Endothelial cell of umbilical vein (primary cell): ENCODE measurements at regions not wholly inside any gene's neighbourhood (a gene's known extent, or its start where the extent isn't known, plus 50 kb on each side); places are given as distances from the start of the nearest gene placed in this dataset.
A peak's percentile ranks its signal among the peaks of the same experiment; 100 is the strongest.

ENCODE experiments used
- BruUV-seq: library from RNA; stranded (reverse); fragments of 400-500 nt; replicated peaks from 2 replicates; lab custom pipeline; 2021; lab: Mats Ljungman, UMichigan
- CTCF ChIA-PET: fragments of 300-600, 350-600 bp; sonication (Branson Sonifier 250); formaldehyde crosslinking; loops from one replicate; lab custom pipeline; 2021; ENCODE audit warnings: antibody characterized with exemption, inconsistent platforms; lab: Charles Lee
- POLR2A ChIA-PET: fragments of 300-600, 350-600 bp; sonication (Branson Sonifier 250); formaldehyde crosslinking; loops from one replicate; lab custom pipeline; 2021; ENCODE audit warnings: antibody characterized with exemption, inconsistent platforms; lab: Charles Lee
- DNase-seq: peaks from one replicate; pipeline ENCODE4 v3.0.0-alpha.2; 2011; ENCODE audit warnings: low read depth, low spot score
- FAIRE-seq: peaks from 2 replicates; lab custom pipeline; 2011; peaks lifted over from hg19 to GRCh38; lab: Jason Lieb, UNC
- H2AFZ ChIP-seq: 2 replicates; pipeline ENCODE4 v1.6.0; 2012; ENCODE audit warnings: low read depth, low read length, control low read depth, inconsistent platforms
- H3K27ac ChIP-seq: 2 replicates; pipeline ENCODE4 v1.5.1; 2011; ENCODE audit warnings: low read depth, mild to moderate bottlenecking, control low read depth, low read length, moderate library complexity; ENCODE audit not compliant: insufficient read depth
- H3K27me3 ChIP-seq, 2 experiments: 2 replicates each; pipeline versions ENCODE4 v1.6.0 to v1.6.1; 2011; ENCODE audit warnings: low read length in 2 of 2, mixed read lengths in 1 of 2; ENCODE audit not compliant: control insufficient read depth in 2 of 2, insufficient read depth in 2 of 2
- H3K36me3 ChIP-seq, 2 experiments: 2 replicates in 1 of 2; 3 replicates in 1 of 2; pipeline ENCODE4 v1.5.1; 2011; ENCODE audit warnings: low read length in 2 of 2, mild to moderate bottlenecking in 1 of 2, moderate library complexity in 1 of 2; ENCODE audit not compliant: control insufficient read depth in 2 of 2, insufficient read depth in 2 of 2; ENCODE audit errors: extremely low read depth in 1 of 2
- H3K4me1 ChIP-seq: 3 replicates; pipeline ENCODE4 v1.5.1; 2011; ENCODE audit warnings: mild to moderate bottlenecking, low read length; ENCODE audit not compliant: control insufficient read depth, insufficient read depth; ENCODE audit errors: extremely low read depth
- H3K4me2 ChIP-seq: 2 replicates; pipeline ENCODE4 v1.6.1; 2011; ENCODE audit warnings: low read length, control low read depth, mixed read lengths; ENCODE audit not compliant: insufficient read depth
- H3K4me3 ChIP-seq, 3 experiments: fragments of 200-600 bp in 1 of 3; sonication (generic), shearing (Covaris generic) in 1 of 3; replicated peaks in 1 of 3; 2 replicates each; pipeline ENCODE4 v1.5.1; 2011 to 2016; ENCODE audit warnings: control low read depth in 3 of 3, low read length in 3 of 3, mild to moderate bottlenecking in 2 of 3, inconsistent platforms in 1 of 3, low read depth in 1 of 3, moderate library complexity in 1 of 3; ENCODE audit not compliant: insufficient read depth in 1 of 3
- H3K79me2 ChIP-seq: 2 replicates; pipeline ENCODE4 v1.6.0; 2012; ENCODE audit warnings: low read length, inconsistent platforms; ENCODE audit not compliant: control insufficient read depth, insufficient read depth
- H3K9ac ChIP-seq: replicated peaks from 2 replicates; pipeline ENCODE3; 2011; ENCODE audit warnings: low read length, control low read depth; ENCODE audit not compliant: insufficient read depth; ENCODE audit errors: extremely low read depth
- H3K9me1 ChIP-seq: replicated peaks from 3 replicates; pipeline ENCODE4 v1.6.0; 2011; ENCODE audit warnings: mild to moderate bottlenecking, low read length; ENCODE audit not compliant: control insufficient read depth, insufficient read depth; ENCODE audit errors: extremely low read depth
- H3K9me3 ChIP-seq: replicated peaks from 2 replicates; pipeline ENCODE4 v1.5.1; 2012; ENCODE audit warnings: low read length, inconsistent platforms; ENCODE audit not compliant: control insufficient read depth, insufficient read depth
- H4K20me1 ChIP-seq: replicated peaks from 2 replicates; pipeline ENCODE3; 2011; ENCODE audit warnings: mild to moderate bottlenecking, low read length; ENCODE audit not compliant: control insufficient read depth, insufficient read depth; ENCODE audit errors: extremely low read depth
- EZH2 ChIP-seq: IDR thresholded peaks from 2 replicates; pipeline ENCODE4 v1.6.1; 2012; ENCODE audit warnings: borderline replicate concordance, low read depth, mild to moderate bottlenecking, moderate library complexity, low read length, inconsistent platforms; ENCODE audit not compliant: severe bottlenecking
- FOS ChIP-seq: IDR thresholded peaks from 2 replicates; pipeline ENCODE4 v1.6.1; 2011; ENCODE audit warnings: mild to moderate bottlenecking, low read length, moderate library complexity, borderline replicate concordance; ENCODE audit not compliant: insufficient read depth
- JUN ChIP-seq: IDR thresholded peaks from 2 replicates; pipeline ENCODE4 v1.6.1; 2011; ENCODE audit warnings: borderline replicate concordance, low read depth; ENCODE audit not compliant: insufficient read length, insufficient read depth
- MAX ChIP-seq: IDR thresholded peaks from 2 replicates; pipeline ENCODE4 v1.6.1; 2011; ENCODE audit not compliant: insufficient read depth, insufficient read length
- MYC ChIP-seq: IDR thresholded peaks from one replicate; pipeline ENCODE4 v1.6.1; 2011; ENCODE audit warnings: mild to moderate bottlenecking, low read depth, low read length
- POLR2A ChIP-seq: IDR thresholded peaks from 2 replicates; pipeline ENCODE4 v1.6.1; 2012; ENCODE audit warnings: low read depth, mild to moderate bottlenecking, control low read depth, low read length
- POLR2AphosphoS5 ChIP-seq: IDR thresholded peaks from 2 replicates; pipeline ENCODE4 v1.6.1; 2012; ENCODE audit warnings: low read depth, mild to moderate bottlenecking, control low read depth, low read length, moderate library complexity; ENCODE audit not compliant: insufficient read depth
- dilution Hi-C: fragments of 300-500 bp; cut with MboI; formaldehyde crosslinking; loops from one replicate; pipeline ENCODE4 v1.15.0; 2019; ENCODE audit warnings: low sequenced_read_pairs; ENCODE audit not compliant: extremely low pct_ligation_motif_present
- intact Hi-C: fragments of 100-400 bp; cut with micrococcal nuclease; formaldehyde crosslinking; loops from one replicate; pipeline ENCODE4 v1.10.0; 2022
- TF ChIP-seq, protein P1 (sequence below), 2 donors: IDR thresholded peaks; 1 replicate in 1 of 2; 2 replicates in 1 of 2; pipeline ENCODE4 v1.5.1; 2011; ENCODE audit warnings: low read length in 2 of 2, mild to moderate bottlenecking in 2 of 2, moderate library complexity in 2 of 2, control low read depth in 1 of 2, inconsistent platforms in 1 of 2, low read depth in 1 of 2; ENCODE audit not compliant: insufficient read depth in 1 of 2; ENCODE audit errors: extremely low read depth in 1 of 2

- BruUV-seq: no TSS peak
- H2AFZ ChIP-seq: peak overlapping the region; percentile 10
Observed at GRCh38 chr13:40384976-40385857, 281.2 kb downstream of the FOXO1 start.

GRCh38 chr13:40385858-40386180 is 280.6 kb downstream of the FOXO1 start:
- no peaks in the 10 kb centered on the region for H3K79me2 ChIP-seq
- H3K27ac ChIP-seq: no peak overlapping the region
- H3K36me3 ChIP-seq: no peaks in the 10 kb centered on the region
- dilution Hi-C loops: no loop called here
- POLR2A ChIA-PET: no interaction called here
- no peak overlapping the region for H3K4me2 ChIP-seq
- no peak overlapping the region for H3K9ac ChIP-seq
- FAIRE-seq (no peak), DNase-seq (no peak)
- TF ChIP-seq POLR2A (no peak), FOS (no peak), POLR2AphosphoS5 (no peak), MAX (no peak), MYC (no peak), JUN (no peak), EZH2 (no peak)
- TF ChIP-seq, protein P1, sequence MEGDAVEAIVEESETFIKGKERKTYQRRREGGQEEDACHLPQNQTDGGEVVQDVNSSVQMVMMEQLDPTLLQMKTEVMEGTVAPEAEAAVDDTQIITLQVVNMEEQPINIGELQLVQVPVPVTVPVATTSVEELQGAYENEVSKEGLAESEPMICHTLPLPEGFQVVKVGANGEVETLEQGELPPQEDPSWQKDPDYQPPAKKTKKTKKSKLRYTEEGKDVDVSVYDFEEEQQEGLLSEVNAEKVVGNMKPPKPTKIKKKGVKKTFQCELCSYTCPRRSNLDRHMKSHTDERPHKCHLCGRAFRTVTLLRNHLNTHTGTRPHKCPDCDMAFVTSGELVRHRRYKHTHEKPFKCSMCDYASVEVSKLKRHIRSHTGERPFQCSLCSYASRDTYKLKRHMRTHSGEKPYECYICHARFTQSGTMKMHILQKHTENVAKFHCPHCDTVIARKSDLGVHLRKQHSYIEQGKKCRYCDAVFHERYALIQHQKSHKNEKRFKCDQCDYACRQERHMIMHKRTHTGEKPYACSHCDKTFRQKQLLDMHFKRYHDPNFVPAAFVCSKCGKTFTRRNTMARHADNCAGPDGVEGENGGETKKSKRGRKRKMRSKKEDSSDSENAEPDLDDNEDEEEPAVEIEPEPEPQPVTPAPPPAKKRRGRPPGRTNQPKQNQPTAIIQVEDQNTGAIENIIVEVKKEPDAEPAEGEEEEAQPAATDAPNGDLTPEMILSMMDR (IDR thresholded peaks at IDR 0.05; ENCODE audit: extremely low read depth in 1 of 2, insufficient read depth in 1 of 2, low read depth in 1 of 2, low read length in 2 of 2): no peak
- no peaks in the 10 kb centered on the region for H3K27me3 ChIP-seq
- no peak overlapping the region for H3K4me3 ChIP-seq
- H4K20me1 ChIP-seq: no peaks in the 10 kb centered on the region
- H3K4me1 ChIP-seq: no peaks in the 10 kb centered on the region
- intact Hi-C loops: no loop called here
- no peaks in the 10 kb centered on the region for H3K9me3 ChIP-seq
- no TSS peak for BruUV-seq
- CTCF ChIA-PET: no interaction called here
- H2AFZ ChIP-seq: no peak overlapping the region
- H3K9me1 ChIP-seq: no peaks in the 10 kb centered on the region

More at GRCh38 chr13:40384976-40385857, 281.2 kb downstream of the FOXO1 start:
- Histone ChIP-seq H3K36me3 (no peaks in the 10 kb centered on the region), H3K4me3 (no peak overlapping the region), H3K9ac (no peak overlapping the region), H3K27ac (no peak overlapping the region), H3K4me2 (no peak overlapping the region), H3K79me2 (no peaks in the 10 kb centered on the region), H3K9me3 (no peaks in the 10 kb centered on the region), H3K4me1 (no peaks in the 10 kb centered on the region), H3K9me1 (no peaks in the 10 kb centered on the region), H4K20me1 (no peaks in the 10 kb centered on the region), H3K27me3 (no peaks in the 10 kb centered on the region)
- intact Hi-C loops (no loop called here), dilution Hi-C loops (no loop called here)
- FAIRE-seq: no peak
- POLR2A ChIA-PET: no interaction called here
- CTCF ChIA-PET: no interaction called here
- no peak for TF ChIP-seq MYC
- DNase-seq: no peak
